Nephron progenitor cell (in vitro differentiated cells): ENCODE measurements at regions not wholly inside any gene's neighbourhood (a gene's known extent, or its start where the extent isn't known, plus 50 kb on each side); places are given as distances from the start of the nearest gene placed in this dataset.
"Not testable (repeated sequence)": the region's sequence is repeated elsewhere in the genome, so short reads cannot be mapped to it uniquely, and the experiment has no call there.

ENCODE experiments used
- DNase-seq: peaks from one replicate; pipeline ENCODE4 v3.0.0; 2021
- H3K27ac Mint-ChIP-seq: 2 replicates; pipeline ENCODE4 v1.8.0; 2021; ENCODE audit warnings: mild to moderate bottlenecking, moderate library complexity, mixed read lengths
- H3K27me3 Mint-ChIP-seq: 2 replicates; pipeline ENCODE4 v1.8.0; 2021; ENCODE audit warnings: mild to moderate bottlenecking, low read depth, mixed read lengths; ENCODE audit not compliant: poor library complexity
- H3K36me3 Mint-ChIP-seq: 2 replicates; pipeline ENCODE4 v1.8.0; 2021; ENCODE audit warnings: low read depth, mixed read lengths
- H3K4me1 Mint-ChIP-seq: 2 replicates; pipeline ENCODE4 v1.8.0; 2021; ENCODE audit warnings: mixed read lengths
- H3K4me3 Mint-ChIP-seq: 2 replicates; pipeline ENCODE4 v1.8.0; 2021; ENCODE audit warnings: mild to moderate bottlenecking, moderate library complexity, mixed read lengths
- H3K9me3 Mint-ChIP-seq: 2 replicates; pipeline ENCODE4 v1.8.0; 2021; ENCODE audit warnings: mild to moderate bottlenecking, moderate library complexity, mixed read lengths
- CTCF ChIP-seq: fragments of 200-600 bp; sonication (generic); IDR thresholded peaks from 2 replicates; pipeline ENCODE4 v1.5.0; 2021; ENCODE audit warnings: antibody characterized with exemption

- DNase-seq = no peak
- Mint-ChIP-seq H3K9me3 (no peaks in the 10 kb centered on the region), H3K36me3 (no peaks in the 10 kb centered on the region), H3K4me3 (no peak overlapping the region), H3K27ac (no peak overlapping the region), H3K27me3 (no peaks in the 10 kb centered on the region), H3K4me1 (no peaks in the 10 kb centered on the region)
- TF ChIP-seq CTCF = no peak
Measured at GRCh38 chr3:144488927-144489326, 517.3 kb downstream of the DIPK2A start.

DNA sequence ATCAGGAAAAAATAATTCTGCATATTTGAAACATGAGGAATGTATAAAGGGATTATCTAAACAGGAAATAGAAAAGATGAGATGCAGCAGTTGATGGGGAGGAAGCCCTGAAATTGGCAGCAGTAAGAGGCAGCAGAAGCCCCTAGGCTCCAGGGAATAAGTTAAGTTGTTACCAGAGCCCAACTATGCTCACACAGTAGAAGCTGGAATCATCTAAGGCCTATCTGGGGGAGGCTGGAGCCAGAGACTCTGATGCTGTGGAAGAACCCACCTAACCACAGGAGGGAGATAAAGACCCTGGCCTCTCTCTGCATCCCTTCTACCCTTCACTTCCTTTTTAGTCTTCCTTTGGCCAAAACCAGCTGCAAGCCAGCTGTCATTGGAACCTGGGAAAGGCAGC is 519.7 kb downstream of the DIPK2A start:
- no peak for TF ChIP-seq CTCF
- DNase-seq = no peak
- no peaks in the 10 kb centered on the region for H3K27me3 Mint-ChIP-seq
- H3K4me3 Mint-ChIP-seq = no peak overlapping the region
- no peaks in the 10 kb centered on the region for H3K4me1 Mint-ChIP-seq
- H3K36me3 Mint-ChIP-seq = no peaks in the 10 kb centered on the region
- no peaks in the 10 kb centered on the region for H3K9me3 Mint-ChIP-seq
- no peak overlapping the region for H3K27ac Mint-ChIP-seq

DNA sequence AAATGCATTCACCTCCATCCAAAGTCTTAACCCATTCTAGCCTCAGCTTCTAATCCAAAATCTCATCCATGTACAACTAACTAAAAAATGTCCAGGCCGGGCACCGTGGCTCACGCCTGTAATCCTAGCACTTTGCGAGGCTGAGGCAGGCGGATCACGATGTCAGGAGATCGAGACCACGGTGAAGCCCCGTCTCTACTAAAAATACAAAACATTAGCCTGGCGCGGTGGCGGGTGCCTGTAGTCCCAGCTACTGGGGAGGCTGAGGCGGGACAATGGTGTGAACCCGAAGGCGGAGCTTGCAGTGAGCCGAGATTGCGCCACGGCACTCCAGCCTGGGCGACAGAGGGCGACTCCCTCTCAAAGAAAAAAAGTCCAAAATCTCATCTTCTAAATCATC is 523.0 kb downstream of the DIPK2A start:
- not testable (repeated sequence) for H3K27me3 Mint-ChIP-seq, H3K4me1 Mint-ChIP-seq, DNase-seq, H3K4me3 Mint-ChIP-seq, H3K36me3 Mint-ChIP-seq, H3K27ac Mint-ChIP-seq, H3K9me3 Mint-ChIP-seq

GRCh38 chr3:144496141-144496835 is 524.7 kb downstream of the DIPK2A start:
- Mint-ChIP-seq H3K27ac (no peak overlapping the region), H3K4me3 (no peak overlapping the region), H3K27me3 (no peaks in the 10 kb centered on the region), H3K36me3 (no peaks in the 10 kb centered on the region), H3K4me1 (no peaks in the 10 kb centered on the region), H3K9me3 (no peaks in the 10 kb centered on the region)
- no peak for TF ChIP-seq CTCF
- DNase-seq = no peak

DNA sequence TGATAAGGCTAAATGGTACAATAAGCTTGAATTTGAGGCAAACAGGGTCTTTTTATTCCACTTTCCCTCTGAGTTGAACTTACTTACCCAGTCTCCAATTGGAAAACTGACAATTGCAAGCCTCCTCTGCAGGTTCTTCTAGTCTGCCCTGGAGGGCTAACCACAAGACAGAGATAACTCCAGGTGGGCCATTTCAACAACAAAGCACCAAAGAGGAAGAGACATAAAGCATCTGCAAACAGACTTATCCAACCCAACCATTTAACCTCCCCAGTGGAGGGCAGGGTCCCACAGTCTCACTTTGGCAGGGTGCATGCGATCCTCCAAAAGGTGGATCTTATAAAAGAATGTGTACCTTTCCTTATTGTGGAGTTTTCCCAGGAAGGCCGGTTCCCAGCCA is 525.8 kb downstream of the DIPK2A start:
- TF ChIP-seq CTCF = no peak
- no peak overlapping the region for H3K27ac Mint-ChIP-seq
- H3K4me1 Mint-ChIP-seq = peaks cover 4% of the 10 kb centered on the region
- H3K4me3 Mint-ChIP-seq = no peak overlapping the region
- H3K36me3 Mint-ChIP-seq = no peaks in the 10 kb centered on the region
- DNase-seq = no peak
- H3K27me3 Mint-ChIP-seq = no peaks in the 10 kb centered on the region
- H3K9me3 Mint-ChIP-seq = no peaks in the 10 kb centered on the region

- H3K36me3 Mint-ChIP-seq = no peaks in the 10 kb centered on the region
- no peak overlapping the region for H3K27ac Mint-ChIP-seq
- TF ChIP-seq CTCF = no peak
- no peak overlapping the region for H3K4me3 Mint-ChIP-seq
- no peak for DNase-seq
- H3K27me3 Mint-ChIP-seq = no peaks in the 10 kb centered on the region
- H3K9me3 Mint-ChIP-seq = no peaks in the 10 kb centered on the region
- peaks cover 4% of the 10 kb centered on the region for H3K4me1 Mint-ChIP-seq
Measured at GRCh38 chr3:144499001-144499930, 527.6 kb downstream of the DIPK2A start.
